BE2C (cell line): ENCODE measurements at regions not wholly inside any gene's neighbourhood (a gene's known extent, or its start where the extent isn't known, plus 50 kb on each side); places are given as distances from the start of the nearest gene placed in this dataset.

Experiments used
- DNase-seq: peaks from one replicate; pipeline ENCODE4 v3.0.0-alpha.2; 2020
- H3K27me3 ChIP-seq: fragments of 250-450 bp; sonication (Bioruptor Pico); 2 replicates; pipeline ENCODE4 v1.5.1; 2020; ENCODE audit warnings: mild to moderate bottlenecking
- H3K36me3 ChIP-seq: fragments of 250-450 bp; sonication (Bioruptor Pico); 2 replicates; pipeline ENCODE4 v1.5.1; 2020; ENCODE audit warnings: mild to moderate bottlenecking
- H3K4me1 ChIP-seq: fragments of 250-450 bp; sonication (Bioruptor Pico); 2 replicates; pipeline ENCODE4 v1.5.1; 2020
- H3K4me3 ChIP-seq: 2 replicates; pipeline ENCODE4 v1.5.1; 2011; ENCODE audit warnings: low read depth, low read length
- H3K9me3 ChIP-seq: fragments of 250-450 bp; sonication (Bioruptor Pico); 2 replicates; pipeline ENCODE4 v1.5.1; 2020
- TF ChIP-seq, protein P1 (sequence below): IDR thresholded peaks from 2 replicates; pipeline ENCODE4 v1.5.1; 2012; ENCODE audit warnings: mild to moderate bottlenecking, low read depth, low read length

DNA sequence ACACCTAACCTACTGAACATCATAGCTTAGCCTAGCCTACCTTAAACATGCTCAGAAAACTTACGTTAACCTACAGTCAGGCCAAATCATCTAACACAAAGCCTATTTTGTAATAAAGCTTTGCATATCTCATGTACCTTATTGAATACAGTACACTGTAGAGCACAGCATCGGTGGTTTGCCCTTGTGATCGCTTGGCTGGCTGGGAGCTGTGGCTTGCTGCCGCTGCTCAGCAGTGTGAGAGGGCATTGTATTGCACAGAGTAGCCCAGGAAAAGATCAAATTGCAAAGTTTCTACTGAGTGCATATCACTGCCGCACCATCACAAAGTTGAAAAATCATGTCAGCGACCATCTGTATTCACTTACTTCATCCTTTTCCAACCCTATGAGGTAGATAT lies 62.3 kb upstream of the NCK2 start:
- no peak for DNase-seq
- TF ChIP-seq, protein P1, sequence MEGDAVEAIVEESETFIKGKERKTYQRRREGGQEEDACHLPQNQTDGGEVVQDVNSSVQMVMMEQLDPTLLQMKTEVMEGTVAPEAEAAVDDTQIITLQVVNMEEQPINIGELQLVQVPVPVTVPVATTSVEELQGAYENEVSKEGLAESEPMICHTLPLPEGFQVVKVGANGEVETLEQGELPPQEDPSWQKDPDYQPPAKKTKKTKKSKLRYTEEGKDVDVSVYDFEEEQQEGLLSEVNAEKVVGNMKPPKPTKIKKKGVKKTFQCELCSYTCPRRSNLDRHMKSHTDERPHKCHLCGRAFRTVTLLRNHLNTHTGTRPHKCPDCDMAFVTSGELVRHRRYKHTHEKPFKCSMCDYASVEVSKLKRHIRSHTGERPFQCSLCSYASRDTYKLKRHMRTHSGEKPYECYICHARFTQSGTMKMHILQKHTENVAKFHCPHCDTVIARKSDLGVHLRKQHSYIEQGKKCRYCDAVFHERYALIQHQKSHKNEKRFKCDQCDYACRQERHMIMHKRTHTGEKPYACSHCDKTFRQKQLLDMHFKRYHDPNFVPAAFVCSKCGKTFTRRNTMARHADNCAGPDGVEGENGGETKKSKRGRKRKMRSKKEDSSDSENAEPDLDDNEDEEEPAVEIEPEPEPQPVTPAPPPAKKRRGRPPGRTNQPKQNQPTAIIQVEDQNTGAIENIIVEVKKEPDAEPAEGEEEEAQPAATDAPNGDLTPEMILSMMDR = no peak
- no peaks in the 10 kb centered on the region for H3K4me1 ChIP-seq
- H3K36me3 ChIP-seq = no peaks in the 10 kb centered on the region
- H3K4me3 ChIP-seq = no peak overlapping the region
- no peaks in the 10 kb centered on the region for H3K9me3 ChIP-seq
- H3K27me3 ChIP-seq = no peaks in the 10 kb centered on the region

DNA sequence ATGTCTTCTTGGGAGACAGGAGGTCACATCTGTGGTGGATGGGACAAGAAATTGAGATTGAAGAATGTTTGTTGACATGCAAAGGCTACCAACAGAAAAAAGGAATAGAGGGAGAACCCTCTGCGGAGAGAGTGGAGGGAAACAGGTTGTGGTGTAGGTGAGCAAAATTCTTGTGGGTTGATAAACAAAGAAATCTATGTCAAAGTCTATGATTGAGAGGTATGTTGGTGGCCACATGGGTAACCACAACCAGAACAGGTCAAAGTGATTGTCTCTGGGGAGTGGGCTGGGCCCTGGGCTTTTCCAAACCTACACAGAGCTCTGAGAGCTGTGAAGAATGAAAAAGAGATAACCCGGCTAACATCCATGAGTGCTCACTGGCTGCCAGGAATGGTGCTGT lies 62.8 kb upstream of the NCK2 start:
- no peaks in the 10 kb centered on the region for H3K4me1 ChIP-seq
- H3K4me3 ChIP-seq = no peak overlapping the region
- H3K36me3 ChIP-seq = no peaks in the 10 kb centered on the region
- TF ChIP-seq, protein P1 = no peak
- DNase-seq = no peak
- H3K27me3 ChIP-seq = no peaks in the 10 kb centered on the region
- no peaks in the 10 kb centered on the region for H3K9me3 ChIP-seq

DNA sequence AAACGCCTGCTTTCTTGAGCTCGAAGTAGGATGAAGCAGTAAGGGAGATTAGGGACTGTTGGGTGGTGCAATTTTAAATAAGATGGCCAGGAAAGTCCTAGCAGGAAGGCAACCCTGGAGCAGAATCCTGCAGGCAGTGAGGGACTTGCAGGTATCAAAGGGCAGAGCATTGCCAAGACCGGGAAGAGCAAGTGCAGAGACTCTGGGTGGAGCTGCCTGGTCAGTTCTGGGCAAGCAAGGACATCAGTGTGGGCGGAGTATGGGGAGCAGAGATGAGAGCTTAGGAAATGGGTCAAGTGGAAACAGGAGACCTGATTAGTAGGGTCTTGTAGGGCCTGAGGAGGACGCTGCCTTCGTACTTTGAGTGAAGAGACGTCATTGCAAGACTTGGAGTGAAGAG lies 64.4 kb upstream of the NCK2 start:
- DNase-seq = no peak
- Histone ChIP-seq H3K4me3 (no peak overlapping the region), H3K9me3 (no peaks in the 10 kb centered on the region), H3K27me3 (no peaks in the 10 kb centered on the region), H3K4me1 (no peaks in the 10 kb centered on the region), H3K36me3 (no peaks in the 10 kb centered on the region)
- TF ChIP-seq, protein P1 = no peak

DNA sequence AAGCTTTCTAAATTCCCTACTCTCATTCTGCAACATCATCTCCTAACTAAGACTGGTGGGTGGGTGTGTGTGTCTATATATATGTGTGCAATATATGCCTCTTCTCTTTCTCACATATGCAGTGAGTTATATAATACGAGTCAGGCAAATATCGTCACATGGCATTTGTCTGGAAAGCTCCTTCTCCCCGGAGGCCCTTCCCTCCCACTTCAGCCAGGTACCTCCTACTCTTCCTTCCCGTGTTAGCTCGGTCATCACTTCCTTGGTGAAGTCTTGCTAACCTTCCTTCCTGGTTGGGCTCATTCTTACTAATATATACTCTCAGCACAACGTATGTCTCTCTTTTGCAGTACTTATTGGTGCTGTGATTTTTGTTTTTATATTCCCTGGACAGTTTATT lies 66.4 kb upstream of the NCK2 start:
- Histone ChIP-seq H3K4me1 (no peaks in the 10 kb centered on the region), H3K36me3 (no peaks in the 10 kb centered on the region), H3K27me3 (no peaks in the 10 kb centered on the region), H3K4me3 (no peak overlapping the region), H3K9me3 (no peaks in the 10 kb centered on the region)
- TF ChIP-seq, protein P1 = no peak
- DNase-seq = no peak

DNA sequence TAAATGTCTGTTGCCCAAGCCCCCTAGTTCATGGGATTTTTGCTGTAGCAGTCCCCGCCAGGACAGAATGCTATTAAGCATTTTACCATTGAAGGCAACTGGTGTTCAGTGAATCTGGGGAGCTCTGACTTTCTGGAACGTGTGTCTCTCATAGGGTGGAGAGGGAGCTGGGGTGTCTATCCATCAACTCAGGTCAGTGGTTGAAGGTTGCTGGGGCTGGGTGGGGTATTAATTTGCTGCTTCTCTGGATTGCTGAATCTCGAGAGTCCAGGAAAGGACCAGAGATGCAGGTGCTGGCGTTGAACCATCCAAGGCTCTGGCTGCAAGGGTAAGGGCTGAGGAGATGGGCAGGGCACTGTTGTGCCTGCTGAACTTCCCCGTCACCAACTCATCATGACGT lies 66.8 kb upstream of the NCK2 start:
- no peak for DNase-seq
- Histone ChIP-seq H3K4me3 (no peak overlapping the region), H3K9me3 (no peaks in the 10 kb centered on the region), H3K36me3 (no peaks in the 10 kb centered on the region), H3K27me3 (no peaks in the 10 kb centered on the region), H3K4me1 (no peaks in the 10 kb centered on the region)
- TF ChIP-seq, protein P1 = no peak

DNA sequence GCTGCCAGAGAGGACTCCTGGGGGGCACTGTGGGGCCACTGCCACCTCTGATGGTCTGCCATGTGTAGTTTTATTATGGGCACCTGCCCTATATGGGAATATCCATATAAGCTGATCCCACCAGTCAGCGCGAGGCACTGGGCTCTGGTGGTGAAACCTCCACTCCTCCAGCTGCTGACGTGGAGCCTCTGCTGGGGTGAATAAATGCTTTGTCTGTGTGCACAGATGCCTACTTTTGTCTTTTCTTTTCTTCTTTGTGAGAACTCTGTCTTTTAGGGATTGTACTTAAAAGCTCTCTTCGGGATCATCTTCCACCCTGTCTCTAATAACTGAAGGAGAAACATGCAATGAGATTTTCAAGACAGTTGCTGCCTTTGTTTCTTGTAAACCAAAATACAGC lies 68.9 kb upstream of the NCK2 start:
- no peaks in the 10 kb centered on the region for H3K4me1 ChIP-seq
- TF ChIP-seq, protein P1 = no peak
- no peak for DNase-seq
- H3K9me3 ChIP-seq = no peaks in the 10 kb centered on the region
- no peak overlapping the region for H3K4me3 ChIP-seq
- no peaks in the 10 kb centered on the region for H3K27me3 ChIP-seq
- H3K36me3 ChIP-seq = no peaks in the 10 kb centered on the region
